HCT116 (cell line): ENCODE measurements at regions not wholly inside any gene's neighbourhood (a gene's known extent, or its start where the extent isn't known, plus 50 kb on each side); places are given as distances from the start of the nearest gene placed in this dataset.

Experiments
- CTCF ChIP-seq, 3 experiments: fragments of 200-600 bp in 1 of 3; sonication (generic) in 1 of 3; IDR thresholded peaks in 2 of 3; conservative IDR thresholded peaks in 1 of 3; 2 replicates each; pipeline ENCODE4 v1.5.1; 2012 to 2017; ENCODE audit warnings: low read depth in 2 of 3, low read length in 2 of 3, antibody characterized with exemption in 1 of 3, borderline replicate concordance in 1 of 3, control low read depth in 1 of 3, mild to moderate bottlenecking in 1 of 3, mixed read lengths in 1 of 3, mixed run types in 1 of 3, moderate library complexity in 1 of 3; ENCODE audit not compliant: insufficient read depth in 1 of 3
- POLR2A ChIP-seq: IDR thresholded peaks from 2 replicates; pipeline ENCODE4 v1.7.0; 2011; ENCODE audit warnings: borderline replicate concordance; ENCODE audit not compliant: insufficient read depth, insufficient read length; ENCODE audit errors: extremely low read depth
- RAD21 ChIP-seq: IDR thresholded peaks from 2 replicates; pipeline ENCODE4 v1.6.1; 2012; ENCODE audit warnings: low read depth, mild to moderate bottlenecking
- SIN3A ChIP-seq: IDR thresholded peaks from 2 replicates; pipeline ENCODE4 v1.6.1; 2012; ENCODE audit warnings: low read depth

- TF ChIP-seq CTCF (IDR thresholded peaks at IDR 0.05 in 2 of 3, conservative IDR thresholded peaks at IDR 0.05 in 1 of 3; ENCODE audit: borderline replicate concordance in 1 of 3, insufficient read depth in 1 of 3, low read depth in 2 of 3, low read length in 2 of 3) (no peak), RAD21 (no peak), SIN3A (no peak), POLR2A (no peak)
These were observed 67.3 kb upstream of the ANO6 start for GRCh38 chr12:45148619-45149018.
